NCI-H748 (cell line): ENCODE measurements at regions not wholly inside any gene's neighbourhood (a gene's known extent, or its start where the extent isn't known, plus 50 kb on each side); places are given as distances from the start of the nearest gene placed in this dataset.

Experiments used
- DNase-seq: peaks from one replicate; lab custom pipeline; 2025; ENCODE audit not compliant: unreplicated experiment; lab: John Stamatoyannopoulos, UW

DNA sequence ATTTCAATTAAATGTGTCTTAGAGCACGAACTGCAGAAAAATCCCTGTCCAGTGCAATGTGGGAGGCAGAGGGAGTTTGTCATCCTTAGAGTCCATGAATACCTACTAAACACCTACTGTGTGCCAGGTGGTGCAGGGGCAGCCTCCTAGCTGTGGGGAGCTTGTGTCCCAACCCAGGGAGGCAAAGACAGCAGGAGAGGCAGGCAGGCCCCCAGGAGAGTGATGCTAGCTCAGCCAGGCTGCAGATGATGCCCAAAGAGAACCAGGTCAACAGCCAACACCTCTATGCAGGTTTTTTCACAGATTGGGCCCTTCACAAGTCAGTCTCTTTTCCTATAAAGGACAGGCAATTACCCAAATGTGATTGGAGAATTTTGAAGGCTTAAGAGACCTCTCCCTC, 108.2 kb upstream of the UQCRFS1 start:
- DNase-seq, result no peak

DNA sequence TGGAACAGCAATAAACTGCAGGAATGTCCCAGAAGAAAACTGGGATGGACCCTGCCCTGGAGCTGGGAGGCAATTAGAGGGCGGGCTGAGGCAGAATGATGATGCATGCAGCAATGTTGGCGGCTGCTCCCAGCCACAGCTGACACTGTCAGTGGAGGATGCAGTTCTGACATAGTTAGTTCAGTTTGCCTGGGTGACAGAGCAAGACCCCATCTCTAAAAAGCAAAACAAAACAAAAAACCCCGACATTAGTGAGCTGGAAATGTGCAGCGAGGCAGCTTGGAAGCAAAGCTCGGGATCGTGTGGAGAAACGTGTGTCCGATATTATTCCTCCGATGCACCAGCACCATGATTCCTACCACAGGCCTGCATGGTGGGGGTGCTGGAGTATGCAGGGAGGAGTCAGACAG, 110.1 kb upstream of the UQCRFS1 start:
- no peak for DNase-seq

DNA sequence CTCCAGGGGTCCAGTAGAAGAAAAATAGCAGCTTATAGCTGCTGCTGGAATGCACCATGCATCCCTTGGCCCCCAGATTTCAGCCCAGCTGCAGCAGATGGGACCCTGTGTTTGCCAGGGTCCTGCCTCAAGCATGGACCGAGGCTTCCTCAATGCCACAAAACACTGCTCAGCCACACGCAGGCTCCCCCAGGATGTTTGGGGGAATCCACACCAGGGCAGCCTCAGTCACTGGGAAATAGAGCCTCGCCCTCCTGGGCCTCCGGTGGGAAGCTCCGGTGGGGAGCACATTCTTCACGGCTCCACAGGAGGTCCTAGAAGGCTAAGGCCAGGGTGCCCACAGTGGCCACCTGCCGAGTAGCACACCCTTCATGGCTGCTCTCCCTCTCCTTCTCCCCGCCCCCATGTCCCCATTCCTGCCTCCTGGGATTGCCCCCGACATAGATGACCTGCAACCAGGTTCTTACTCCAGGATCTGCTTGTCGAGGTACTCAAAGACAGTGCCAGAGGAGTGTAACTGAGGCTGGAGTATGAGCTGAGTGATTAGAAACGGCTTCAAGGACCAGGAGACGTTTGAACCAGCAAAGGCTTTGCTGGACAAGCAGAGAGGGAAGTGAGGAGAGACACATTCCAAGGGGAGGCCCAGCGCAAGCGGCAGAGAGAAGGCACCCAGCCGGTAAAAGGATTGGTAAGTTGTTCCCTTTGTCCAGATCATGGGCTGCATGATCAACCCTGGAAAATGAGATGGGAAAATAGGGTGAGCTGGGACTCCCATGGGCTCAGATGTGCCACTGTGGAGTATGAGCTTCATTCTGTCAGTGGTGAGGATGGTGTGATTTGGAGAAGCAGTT, 110.7 kb upstream of the UQCRFS1 start:
- no peak for DNase-seq

DNA sequence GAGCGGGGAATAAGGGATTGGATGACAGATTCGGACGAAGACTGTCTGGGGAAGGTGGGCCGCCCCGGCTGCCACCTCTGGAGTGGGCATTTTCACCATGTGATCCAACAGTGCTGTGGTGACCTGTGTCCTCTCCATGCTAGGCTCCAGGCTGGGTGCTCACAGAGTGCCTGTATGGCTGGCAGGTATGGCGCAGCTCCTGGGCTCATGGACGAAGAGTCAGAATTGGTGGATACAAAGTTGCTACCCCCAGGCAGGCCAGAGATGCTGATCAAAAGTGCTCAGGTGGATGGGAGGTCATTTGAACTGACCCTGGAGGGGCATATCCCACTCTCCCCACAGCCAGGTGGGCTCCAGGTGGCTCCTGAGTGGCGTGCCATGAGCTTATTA, 111.3 kb upstream of the UQCRFS1 start:
- no peak for DNase-seq

DNA sequence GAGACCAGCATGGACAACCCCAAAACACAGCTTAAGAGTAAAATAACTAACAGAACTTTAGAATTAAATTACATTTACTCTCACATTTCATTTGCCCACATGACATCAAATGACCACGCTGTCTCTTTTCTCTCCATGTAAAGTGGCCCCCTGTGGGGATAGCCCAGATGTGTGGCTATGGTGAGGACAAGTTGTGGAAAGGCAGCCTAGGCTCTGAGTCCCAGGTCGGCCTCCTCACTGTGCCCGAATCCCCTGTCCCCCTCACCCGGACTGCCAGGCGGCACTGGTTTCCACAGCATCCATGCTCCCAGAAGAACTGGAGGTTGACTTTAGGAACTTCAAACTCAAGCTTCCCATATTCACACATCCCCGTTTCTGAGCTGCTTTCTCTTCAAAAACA, 111.8 kb upstream of the UQCRFS1 start:
- no peak for DNase-seq

DNA sequence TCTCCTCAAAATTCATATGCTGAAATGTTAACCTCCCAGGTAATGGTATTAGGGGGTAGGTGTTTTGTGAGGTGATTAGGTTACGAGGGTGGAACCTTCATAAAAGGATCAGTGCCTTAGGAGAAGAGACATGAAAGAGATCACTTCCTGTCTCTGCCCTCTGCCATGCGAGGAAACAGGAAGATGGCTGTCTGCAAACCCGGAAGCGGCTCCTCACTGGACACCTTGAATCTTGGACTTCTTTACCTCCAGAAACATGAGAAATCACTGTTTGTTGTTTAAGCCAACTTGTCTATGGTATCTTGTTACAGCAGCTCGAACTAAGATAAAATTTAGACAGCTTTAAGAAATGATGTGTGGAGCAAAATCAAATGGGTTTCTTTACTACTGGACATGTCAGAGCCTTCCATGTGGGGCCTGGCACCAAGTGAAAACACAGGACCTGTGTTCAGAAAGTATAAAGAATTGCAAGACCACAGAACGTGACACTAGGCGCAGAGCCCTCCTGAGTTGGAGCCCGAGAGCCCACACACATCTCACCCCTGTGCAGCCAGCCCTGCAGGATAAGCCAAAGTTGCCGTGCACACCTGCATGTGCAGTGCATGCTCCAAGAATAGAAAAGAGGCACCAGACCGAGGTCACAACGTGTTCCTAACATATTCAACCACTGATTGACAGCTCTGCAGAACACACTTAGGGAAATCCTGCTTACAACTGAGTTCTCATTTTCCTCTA, 112.5 kb upstream of the UQCRFS1 start:
- DNase-seq, result no peak

DNA sequence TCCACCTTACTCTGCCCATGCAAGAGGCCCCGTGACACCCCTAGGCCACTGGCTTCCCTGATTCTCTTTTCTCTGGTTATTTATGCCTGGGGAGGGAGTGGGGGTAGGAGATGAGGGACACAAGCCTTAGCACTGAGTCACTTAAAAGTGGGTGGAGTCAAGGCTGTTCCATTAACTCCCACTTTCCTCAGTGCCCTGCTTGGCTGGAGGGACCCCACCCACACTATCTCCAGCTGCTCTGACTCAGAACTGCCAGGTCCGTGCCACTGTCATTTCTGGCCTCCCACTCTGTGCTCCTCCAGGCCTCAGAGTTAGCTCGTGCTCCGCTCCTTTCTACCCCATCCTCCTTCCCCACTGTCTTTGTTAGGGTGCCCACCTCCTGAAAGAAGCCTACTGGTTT, 113.4 kb upstream of the UQCRFS1 start:
- no peak for DNase-seq

DNA sequence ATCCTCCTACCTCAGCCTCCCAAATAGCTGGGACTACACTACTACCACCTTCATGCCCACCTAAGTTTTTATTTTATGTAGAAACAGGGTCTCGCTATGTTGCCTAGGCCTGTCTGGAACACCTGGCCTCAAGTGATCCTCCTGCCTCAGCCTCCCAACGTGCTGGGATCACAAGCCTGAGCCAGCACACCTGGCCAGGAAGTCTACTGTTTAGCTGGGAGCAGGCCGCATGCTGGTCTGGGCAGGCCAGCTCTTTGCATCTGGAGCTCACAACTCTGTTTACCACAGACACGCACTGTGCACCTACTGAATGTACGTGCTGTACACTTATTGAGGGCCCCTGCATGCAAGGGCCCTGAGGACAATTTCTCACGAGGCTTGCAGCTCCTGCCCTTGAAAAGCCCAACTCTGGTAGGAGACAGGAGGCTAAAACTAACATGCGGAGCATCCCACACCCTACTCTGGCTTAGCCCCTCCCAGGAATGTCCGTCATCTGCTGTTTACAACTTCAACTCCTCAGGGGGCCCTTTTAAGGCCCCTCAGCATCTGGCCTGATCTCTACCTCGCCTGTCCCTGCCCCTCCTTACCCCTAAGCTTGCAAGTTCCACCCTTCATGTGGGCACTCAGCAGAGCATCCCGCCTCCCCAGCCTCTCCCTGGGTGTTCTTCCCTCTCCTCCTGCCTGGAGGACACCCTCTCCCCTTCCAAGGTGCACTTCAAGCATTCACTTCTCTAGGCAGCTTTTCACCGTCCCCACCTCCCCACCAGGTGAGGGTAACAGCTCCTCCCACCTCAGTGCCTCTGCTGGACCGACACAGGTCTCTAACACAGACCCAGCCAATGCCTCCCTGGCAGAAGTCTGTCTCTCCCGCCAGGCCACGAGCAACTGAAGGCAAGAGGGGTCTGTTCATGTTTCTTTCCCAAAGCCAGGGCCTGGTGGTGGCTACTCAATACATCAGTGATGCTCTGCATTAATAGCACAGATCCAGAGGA, 114.2 kb upstream of the UQCRFS1 start:
- DNase-seq, result no peak

DNA sequence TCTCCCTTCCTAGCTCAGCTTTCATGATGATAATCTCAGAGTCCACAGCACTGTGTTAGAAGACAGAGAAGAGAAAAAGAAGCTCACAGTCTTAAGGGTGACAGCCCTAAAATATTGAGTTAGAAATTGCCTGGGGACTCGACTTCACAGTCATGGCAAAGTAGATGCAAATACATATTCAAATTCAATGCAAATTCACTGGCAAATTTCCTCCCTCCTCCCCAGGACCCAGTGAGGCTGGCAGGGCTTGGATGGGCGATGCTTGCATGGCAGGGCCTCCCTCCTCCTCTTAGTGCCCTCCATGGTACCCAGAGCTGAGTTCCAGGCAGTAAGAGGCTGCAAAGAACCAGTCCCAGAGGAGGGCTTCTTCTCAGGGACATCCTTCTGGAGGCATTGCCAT, 115.6 kb upstream of the UQCRFS1 start:
- no peak for DNase-seq

DNA sequence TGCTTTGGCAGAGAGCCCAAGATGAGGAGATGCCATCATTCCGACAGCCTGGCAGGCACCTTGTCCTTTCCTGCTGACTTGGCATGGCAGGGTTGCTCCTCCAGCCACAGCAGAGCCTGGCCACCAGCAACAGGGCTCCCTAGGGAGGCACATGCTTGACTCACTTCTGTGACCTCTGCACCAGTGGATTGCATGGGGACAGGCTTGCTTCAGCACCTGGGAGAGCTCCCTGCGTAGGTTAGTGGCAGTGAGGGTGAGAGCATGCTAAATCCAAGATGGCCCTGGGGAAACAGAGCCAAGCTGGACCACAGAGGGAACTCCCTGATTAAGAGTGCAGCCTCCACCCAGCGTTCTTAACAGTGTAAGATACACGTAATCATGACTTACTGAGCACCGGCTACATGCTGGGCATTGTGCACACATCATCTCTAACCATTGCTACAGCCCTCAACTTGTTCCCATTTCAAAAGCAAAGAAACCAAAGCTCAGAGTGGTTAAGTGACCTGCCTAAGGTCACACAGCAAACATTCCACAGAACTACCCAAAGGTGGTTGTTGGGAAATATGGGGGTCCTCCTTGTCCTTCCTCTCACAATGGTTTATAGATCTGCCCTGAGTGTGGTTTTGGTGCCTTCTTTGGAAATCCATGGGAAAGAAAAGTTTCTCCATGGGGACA, 116.6 kb upstream of the UQCRFS1 start:
- DNase-seq, result no peak

DNA sequence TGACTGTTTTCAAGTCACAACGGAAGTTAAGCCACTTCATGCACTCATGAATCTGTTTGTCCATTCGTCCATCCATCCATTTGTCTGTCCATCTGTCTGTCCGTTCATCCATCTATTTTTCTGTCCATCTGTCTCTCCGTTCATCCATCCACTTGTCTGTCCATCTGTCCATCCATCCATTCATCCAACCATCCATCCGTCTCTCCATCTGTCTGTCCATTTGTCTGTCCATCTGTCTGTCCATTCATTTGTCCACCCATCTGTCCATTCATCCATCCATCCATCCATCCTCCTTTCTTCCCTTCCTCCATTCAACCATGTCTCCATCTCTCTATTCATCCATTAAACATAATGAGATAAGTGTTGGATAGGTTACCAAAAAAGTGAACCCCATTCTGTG, 123.5 kb upstream of the UQCRFS1 start:
- DNase-seq, result no peak

DNA sequence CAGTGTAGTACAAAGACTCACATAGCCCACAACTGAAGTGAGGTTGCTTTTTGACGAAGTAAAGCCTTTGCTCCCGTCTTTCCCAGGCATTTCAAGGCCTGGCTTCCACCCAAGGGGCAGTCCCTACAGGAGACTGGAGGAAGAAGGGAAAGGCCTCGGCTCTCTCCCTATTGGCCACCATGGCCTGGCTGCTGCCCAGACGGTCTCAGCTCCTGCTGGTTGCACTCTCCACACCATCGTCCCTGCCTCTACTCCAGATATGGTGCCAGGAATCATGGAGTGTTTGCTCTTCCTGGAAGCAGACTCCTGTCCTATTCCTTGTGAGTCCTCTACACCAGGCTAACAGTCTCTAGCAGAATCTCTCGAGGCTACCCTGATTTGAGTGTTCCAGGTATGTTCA, 124.1 kb upstream of the UQCRFS1 start:
- no peak for DNase-seq

DNA sequence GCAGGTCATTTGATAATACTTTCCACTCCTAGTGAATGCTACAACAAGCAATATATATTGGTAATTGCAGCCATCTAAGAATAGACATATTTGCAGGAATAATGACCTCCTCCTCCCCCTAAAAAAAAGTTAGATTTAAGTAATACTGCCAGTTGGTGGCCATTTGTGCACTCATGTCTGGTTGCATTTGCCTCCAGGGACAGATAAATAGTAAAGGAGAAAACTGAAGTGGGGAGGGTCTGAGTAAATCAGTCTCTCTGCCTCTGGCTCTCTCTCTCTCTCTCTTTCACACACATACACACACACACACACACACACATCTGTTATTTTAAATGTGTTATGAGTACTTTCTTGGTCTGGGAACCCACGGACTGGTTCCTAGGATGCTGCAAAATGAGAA, 125.5 kb upstream of the UQCRFS1 start:
- no peak for DNase-seq

DNA sequence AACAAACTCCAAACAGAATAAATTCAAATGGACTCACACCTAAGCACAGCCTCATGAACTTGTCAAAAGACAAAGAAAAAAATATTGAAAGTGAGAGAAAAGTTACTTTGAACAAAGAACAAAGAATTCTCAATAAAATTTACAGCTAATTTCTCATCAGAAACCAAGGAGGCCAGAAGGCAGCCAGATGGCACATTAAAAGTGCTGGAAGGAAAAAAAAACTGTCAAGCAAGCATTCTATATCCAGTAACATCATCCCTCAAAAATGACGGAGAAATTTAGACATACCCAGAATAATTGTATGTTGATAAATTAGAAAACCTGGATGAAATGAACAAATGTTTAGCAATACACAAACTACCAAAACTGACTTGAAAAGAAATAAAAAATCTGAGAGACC, 129.8 kb upstream of the UQCRFS1 start:
- DNase-seq, result no peak

DNA sequence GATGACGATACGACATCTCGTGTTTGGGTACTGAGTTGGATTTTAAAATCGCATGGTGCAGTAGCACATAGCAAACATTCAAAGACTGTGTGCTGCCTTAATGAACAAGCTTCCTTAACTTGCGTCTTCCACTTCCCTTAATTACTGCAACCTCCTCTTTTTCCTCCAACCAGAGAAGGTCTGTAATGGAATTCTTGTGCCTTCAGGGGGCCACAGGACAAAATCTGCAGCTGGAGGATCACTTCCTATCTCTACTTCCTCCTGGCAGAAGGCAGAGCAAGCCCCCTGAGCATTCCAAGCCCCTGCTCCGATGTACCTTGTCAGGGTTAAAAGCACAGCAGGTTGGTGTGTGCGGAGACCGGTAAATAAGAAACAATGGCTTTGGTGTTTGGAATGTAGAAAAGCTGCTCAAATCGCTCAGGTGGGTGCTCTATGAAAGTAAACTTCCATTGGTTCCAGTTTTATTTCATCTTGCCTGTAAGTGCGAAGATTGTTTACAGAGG, 151.3 kb upstream of the UQCRFS1 start:
- no peak for DNase-seq

DNA sequence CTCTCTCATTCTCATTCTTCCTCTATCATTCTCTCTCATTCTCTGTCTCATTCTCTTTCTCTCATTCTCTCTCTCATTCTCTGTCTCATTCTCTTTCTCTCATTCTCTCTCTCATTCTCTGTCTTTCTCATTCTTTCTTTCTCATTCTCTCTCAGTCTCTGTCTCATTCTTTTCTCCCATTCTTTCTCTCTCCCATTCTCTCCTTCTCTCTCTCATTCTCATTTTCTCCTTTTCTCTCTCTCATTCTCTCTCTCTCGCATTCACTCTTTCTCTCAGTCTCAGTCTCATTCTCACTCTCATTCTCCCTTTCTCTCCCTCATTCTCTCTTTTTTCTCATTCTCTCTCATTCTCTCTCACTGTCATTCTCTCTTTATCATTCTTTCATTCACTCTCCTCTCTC, 152.0 kb upstream of the UQCRFS1 start:
- DNase-seq, result no peak

DNA sequence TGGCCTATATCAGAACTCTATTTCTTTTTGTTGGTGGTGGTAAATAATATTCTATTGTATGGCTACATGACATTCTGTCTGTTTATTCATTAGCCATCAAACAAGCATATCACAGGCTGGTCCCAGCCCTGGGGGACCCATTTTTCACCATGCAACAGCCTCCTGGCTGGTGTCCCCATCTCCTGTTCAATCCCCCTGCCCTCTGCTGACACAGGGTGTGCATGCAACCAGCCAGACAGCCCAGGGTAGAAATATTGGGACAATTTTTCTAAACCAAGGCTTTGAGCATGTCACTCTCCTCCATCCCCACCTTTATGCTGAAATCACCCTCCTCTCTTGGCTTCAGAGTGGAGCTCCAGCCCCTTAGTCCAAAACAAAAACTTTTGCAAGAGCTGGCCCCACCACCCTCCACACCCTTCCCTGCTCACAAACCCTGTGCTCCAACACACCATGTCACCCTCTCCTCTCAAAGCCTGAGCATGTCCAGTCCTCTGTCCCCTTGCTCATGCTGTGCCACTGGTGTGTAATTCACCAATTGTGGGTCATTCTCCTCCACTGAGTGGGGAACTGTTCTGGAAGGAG, 153.0 kb upstream of the UQCRFS1 start:
- no peak for DNase-seq

DNA sequence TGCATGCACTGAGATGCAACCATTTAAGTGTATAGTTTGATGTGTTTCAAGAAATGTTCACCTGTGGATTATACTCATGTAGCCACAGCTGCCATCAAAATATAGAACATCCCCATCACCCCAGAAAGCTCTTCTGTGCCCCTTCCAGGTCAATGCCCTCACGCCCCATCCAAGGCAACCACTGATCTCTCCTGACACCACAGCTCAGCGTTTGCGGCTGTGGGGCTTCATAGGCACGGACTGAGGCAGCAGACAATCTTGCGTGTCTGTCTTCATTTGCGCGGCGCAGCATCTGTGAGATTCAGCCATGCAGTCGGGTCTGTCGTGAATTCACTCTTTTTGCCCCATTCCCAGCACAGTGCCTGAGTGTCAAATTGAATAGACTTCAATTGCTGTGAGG, 153.8 kb upstream of the UQCRFS1 start:
- no peak for DNase-seq

DNA sequence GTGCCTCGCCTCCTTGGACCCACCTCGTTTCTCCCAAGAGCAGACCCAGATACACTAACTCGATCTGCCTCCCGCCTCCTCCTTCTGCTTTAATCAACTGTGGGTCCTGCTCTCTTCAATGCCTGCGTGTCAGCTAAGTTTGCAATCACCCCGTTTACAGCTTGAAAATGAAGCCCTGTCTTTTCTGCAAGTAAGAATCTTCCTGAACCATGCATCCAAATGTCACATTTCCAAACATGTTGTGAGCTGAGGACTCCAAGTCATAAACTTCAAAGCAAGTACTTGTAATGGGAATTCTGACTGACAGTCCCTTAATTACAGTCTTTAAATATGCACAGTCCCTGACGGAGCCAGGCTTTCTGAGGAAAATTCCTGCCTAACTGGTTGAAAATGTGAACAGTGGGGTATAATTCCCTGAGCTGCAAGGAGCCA, 154.9 kb upstream of the UQCRFS1 start:
- DNase-seq, result no peak

DNA sequence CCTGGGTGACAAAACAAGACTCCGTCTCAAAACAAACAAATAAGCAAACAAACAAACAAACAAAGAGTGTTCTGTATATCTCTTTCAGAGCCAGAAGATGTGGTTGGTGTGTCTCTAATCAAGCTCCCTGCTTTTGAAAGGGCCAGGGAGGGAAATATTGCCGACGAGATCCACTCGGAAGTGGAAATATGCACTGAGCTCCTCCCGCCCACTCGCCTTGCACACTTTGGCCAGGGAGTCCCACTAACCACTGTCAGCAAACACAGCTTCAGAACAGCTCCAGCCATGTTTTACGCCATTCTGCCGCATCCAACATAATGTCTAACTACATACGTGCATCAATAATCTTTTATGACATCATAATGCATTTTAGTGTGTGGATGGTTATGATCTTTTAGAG, 155.5 kb upstream of the VSTM2B start:
- no peak for DNase-seq
